Dendritic cell treated with granulocyte-macrophage colony-stimulating factor and Interleukin-4, amounts not matched to agents 40 ng/mL and 50 ng/mL, for 4 days (primary cell): ENCODE measurements at regions not wholly inside any gene's neighbourhood (a gene's known extent, or its start where the extent isn't known, plus 50 kb on each side); places are given as distances from the start of the nearest gene placed in this dataset.

Experiments
- H3K27ac Mint-ChIP-seq: one replicate; pipeline ENCODE4 v1.8.0; 2022; ENCODE audit warnings: mild to moderate bottlenecking, mixed read lengths
- H3K27me3 Mint-ChIP-seq: one replicate; pipeline ENCODE4 v1.8.0; 2022; ENCODE audit warnings: mild to moderate bottlenecking, mixed read lengths
- H3K36me3 Mint-ChIP-seq: one replicate; pipeline ENCODE4 v1.8.0; 2022; ENCODE audit warnings: low read depth, mixed read lengths
- H3K4me1 Mint-ChIP-seq: one replicate; pipeline ENCODE4 v1.8.0; 2022; ENCODE audit warnings: low read depth, mixed read lengths
- H3K4me3 Mint-ChIP-seq: one replicate; pipeline ENCODE4 v1.8.0; 2022; ENCODE audit warnings: mild to moderate bottlenecking, moderate library complexity, mixed read lengths
- H3K9me3 Mint-ChIP-seq: one replicate; pipeline ENCODE4 v1.8.0; 2022; ENCODE audit warnings: mixed read lengths
- intact Hi-C: fragments of 100-400 bp; cut with micrococcal nuclease; formaldehyde crosslinking; loops from one replicate; pipeline ENCODE4 v1.15.0; 2022

- Mint-ChIP-seq H3K4me1 (peaks cover 7% of the 10 kb centered on the region), H3K27me3 (peaks cover 11% of the 10 kb centered on the region), H3K9me3 (no peaks in the 10 kb centered on the region), H3K4me3 (no peak overlapping the region), H3K36me3 (no peaks in the 10 kb centered on the region), H3K27ac (no peak overlapping the region)
- intact Hi-C loops: no loop called here
These were observed 82.1 kb upstream of the ARHGAP29 start for GRCh38 chr1:94319319-94320102.

- H3K4me3 Mint-ChIP-seq: no peak overlapping the region
These were observed 81.2 kb upstream of the ARHGAP29 start for GRCh38 chr1:94318505-94319030.

GRCh38 chr1:94317790-94318188 lies 80.4 kb upstream of the ARHGAP29 start:
- no peaks in the 10 kb centered on the region for H3K9me3 Mint-ChIP-seq
- H3K4me1 Mint-ChIP-seq: peaks cover 4% of the 10 kb centered on the region
- no peaks in the 10 kb centered on the region for H3K36me3 Mint-ChIP-seq
- H3K4me3 Mint-ChIP-seq: no peak overlapping the region
- intact Hi-C loops: no loop called here
- peaks cover 7% of the 10 kb centered on the region for H3K27me3 Mint-ChIP-seq
- no peak overlapping the region for H3K27ac Mint-ChIP-seq

More at GRCh38 chr1:94318505-94319030, 81.2 kb upstream of the ARHGAP29 start:
- no peaks in the 10 kb centered on the region for H3K36me3 Mint-ChIP-seq
- H3K9me3 Mint-ChIP-seq: no peaks in the 10 kb centered on the region
- no peak overlapping the region for H3K27ac Mint-ChIP-seq
- H3K27me3 Mint-ChIP-seq: peaks cover 10% of the 10 kb centered on the region
- H3K4me1 Mint-ChIP-seq: peaks cover 7% of the 10 kb centered on the region
- intact Hi-C loops: no loop called here

- H3K27me3 Mint-ChIP-seq: peaks cover 6% of the 10 kb centered on the region
- no peak overlapping the region for H3K27ac Mint-ChIP-seq
- no peaks in the 10 kb centered on the region for H3K9me3 Mint-ChIP-seq
- H3K4me1 Mint-ChIP-seq: no peaks in the 10 kb centered on the region
- no peak overlapping the region for H3K4me3 Mint-ChIP-seq
- intact Hi-C loops: no loop called here
- no peaks in the 10 kb centered on the region for H3K36me3 Mint-ChIP-seq
These were observed 79.7 kb upstream of the ARHGAP29 start for GRCh38 chr1:94316836-94317789.

- Mint-ChIP-seq H3K27ac (no peak overlapping the region), H3K27me3 (peaks cover 6% of the 10 kb centered on the region), H3K4me1 (no peaks in the 10 kb centered on the region), H3K9me3 (no peaks in the 10 kb centered on the region), H3K4me3 (no peak overlapping the region), H3K36me3 (no peaks in the 10 kb centered on the region)
- intact Hi-C loops: no loop called here
These were observed 78.8 kb upstream of the ARHGAP29 start for GRCh38 chr1:94316183-94316582.

GRCh38 chr1:94315552-94316116 lies 78.2 kb upstream of the ARHGAP29 start:
- H3K27ac Mint-ChIP-seq: no peak overlapping the region
- no peaks in the 10 kb centered on the region for H3K9me3 Mint-ChIP-seq
- H3K36me3 Mint-ChIP-seq: no peaks in the 10 kb centered on the region
- intact Hi-C loops: no loop called here
- no peaks in the 10 kb centered on the region for H3K4me1 Mint-ChIP-seq
- peaks cover 6% of the 10 kb centered on the region for H3K27me3 Mint-ChIP-seq
- no peak overlapping the region for H3K4me3 Mint-ChIP-seq

GRCh38 chr1:94314222-94314858 lies 77.0 kb upstream of the ARHGAP29 start:
- intact Hi-C loops: no loop called here
- Mint-ChIP-seq H3K9me3 (no peaks in the 10 kb centered on the region), H3K4me3 (no peak overlapping the region), H3K27ac (no peak overlapping the region), H3K4me1 (no peaks in the 10 kb centered on the region), H3K27me3 (peaks cover 2% of the 10 kb centered on the region), H3K36me3 (no peaks in the 10 kb centered on the region)

GRCh38 chr1:94310570-94311270 lies 73.3 kb upstream of the ARHGAP29 start:
- H3K4me1 Mint-ChIP-seq: peaks cover 4% of the 10 kb centered on the region
- no peaks in the 10 kb centered on the region for H3K9me3 Mint-ChIP-seq
- no peak overlapping the region for H3K4me3 Mint-ChIP-seq
- no peak overlapping the region for H3K27ac Mint-ChIP-seq
- H3K36me3 Mint-ChIP-seq: no peaks in the 10 kb centered on the region
- intact Hi-C loops: no loop called here
- H3K27me3 Mint-ChIP-seq: no peaks in the 10 kb centered on the region

GRCh38 chr1:94309829-94310569 lies 72.6 kb upstream of the ARHGAP29 start:
- H3K4me3 Mint-ChIP-seq: no peak overlapping the region
- intact Hi-C loops: no loop called here
- peaks cover 4% of the 10 kb centered on the region for H3K4me1 Mint-ChIP-seq

GRCh38 chr1:94309216-94309615 lies 71.8 kb upstream of the ARHGAP29 start:
- H3K4me3 Mint-ChIP-seq: no peak overlapping the region
- H3K9me3 Mint-ChIP-seq: no peaks in the 10 kb centered on the region
- H3K27me3 Mint-ChIP-seq: peaks cover 4% of the 10 kb centered on the region
- no peak overlapping the region for H3K27ac Mint-ChIP-seq
- peaks cover 4% of the 10 kb centered on the region for H3K4me1 Mint-ChIP-seq
- H3K36me3 Mint-ChIP-seq: no peaks in the 10 kb centered on the region
- intact Hi-C loops: no loop called here

More at GRCh38 chr1:94309829-94310569, 72.6 kb upstream of the ARHGAP29 start:
- H3K27ac Mint-ChIP-seq: no peak overlapping the region
- peaks cover 4% of the 10 kb centered on the region for H3K27me3 Mint-ChIP-seq
- no peaks in the 10 kb centered on the region for H3K36me3 Mint-ChIP-seq
- no peaks in the 10 kb centered on the region for H3K9me3 Mint-ChIP-seq

- intact Hi-C loops: no loop called here
- Mint-ChIP-seq H3K4me1 (peaks cover 24% of the 10 kb centered on the region), H3K27ac (no peak overlapping the region), H3K27me3 (peaks cover 4% of the 10 kb centered on the region), H3K36me3 (no peaks in the 10 kb centered on the region), H3K4me3 (no peak overlapping the region), H3K9me3 (peaks cover 5% of the 10 kb centered on the region)
These were observed 69.1 kb upstream of the ARHGAP29 start for GRCh38 chr1:94306521-94306920.

GRCh38 chr1:94305704-94306103 lies 68.3 kb upstream of the ARHGAP29 start:
- H3K4me3 Mint-ChIP-seq: no peak overlapping the region
- H3K4me1 Mint-ChIP-seq: peaks cover 30% of the 10 kb centered on the region
- H3K27me3 Mint-ChIP-seq: peaks cover 4% of the 10 kb centered on the region
- no peak overlapping the region for H3K27ac Mint-ChIP-seq
- intact Hi-C loops: no loop called here
- peaks cover 5% of the 10 kb centered on the region for H3K9me3 Mint-ChIP-seq
- no peaks in the 10 kb centered on the region for H3K36me3 Mint-ChIP-seq
